Neural progenitor cell (in vitro differentiated cells): ENCODE measurements at regions not wholly inside any gene's neighbourhood (a gene's known extent, or its start where the extent isn't known, plus 50 kb on each side); places are given as distances from the start of the nearest gene placed in this dataset.

Experiments
- EZH2 ChIP-seq: fragments of 200-600 bp; sonication (generic); IDR thresholded peaks from 2 replicates; pipeline ENCODE4 v1.6.1; 2017; ENCODE audit warnings: antibody characterized with exemption, mild to moderate bottlenecking, moderate library complexity
- EZH2phosphoT487 ChIP-seq: fragments of 200-600 bp; sonication (generic); IDR thresholded peaks from 2 replicates; pipeline ENCODE4 v1.6.1; 2017; ENCODE audit warnings: antibody characterized with exemption
- TF ChIP-seq, protein P1 (sequence below): fragments of 200-600 bp; sonication (generic); IDR thresholded peaks from 2 replicates; pipeline ENCODE4 v1.5.1; 2017; ENCODE audit warnings: antibody characterized with exemption, mild to moderate bottlenecking

- TF ChIP-seq, protein P1, sequence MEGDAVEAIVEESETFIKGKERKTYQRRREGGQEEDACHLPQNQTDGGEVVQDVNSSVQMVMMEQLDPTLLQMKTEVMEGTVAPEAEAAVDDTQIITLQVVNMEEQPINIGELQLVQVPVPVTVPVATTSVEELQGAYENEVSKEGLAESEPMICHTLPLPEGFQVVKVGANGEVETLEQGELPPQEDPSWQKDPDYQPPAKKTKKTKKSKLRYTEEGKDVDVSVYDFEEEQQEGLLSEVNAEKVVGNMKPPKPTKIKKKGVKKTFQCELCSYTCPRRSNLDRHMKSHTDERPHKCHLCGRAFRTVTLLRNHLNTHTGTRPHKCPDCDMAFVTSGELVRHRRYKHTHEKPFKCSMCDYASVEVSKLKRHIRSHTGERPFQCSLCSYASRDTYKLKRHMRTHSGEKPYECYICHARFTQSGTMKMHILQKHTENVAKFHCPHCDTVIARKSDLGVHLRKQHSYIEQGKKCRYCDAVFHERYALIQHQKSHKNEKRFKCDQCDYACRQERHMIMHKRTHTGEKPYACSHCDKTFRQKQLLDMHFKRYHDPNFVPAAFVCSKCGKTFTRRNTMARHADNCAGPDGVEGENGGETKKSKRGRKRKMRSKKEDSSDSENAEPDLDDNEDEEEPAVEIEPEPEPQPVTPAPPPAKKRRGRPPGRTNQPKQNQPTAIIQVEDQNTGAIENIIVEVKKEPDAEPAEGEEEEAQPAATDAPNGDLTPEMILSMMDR: no peak
- TF ChIP-seq EZH2phosphoT487 (no peak), EZH2 (no peak)
Measured at GRCh38 chr2:157122776-157123175, 134.7 kb upstream of the GALNT5 start.
